ENCODE measurements at regions not wholly inside any gene's neighbourhood (a gene's known extent, or its start where the extent isn't known, plus 50 kb on each side); places are given as distances from the start of the nearest gene placed in this dataset.

DNA sequence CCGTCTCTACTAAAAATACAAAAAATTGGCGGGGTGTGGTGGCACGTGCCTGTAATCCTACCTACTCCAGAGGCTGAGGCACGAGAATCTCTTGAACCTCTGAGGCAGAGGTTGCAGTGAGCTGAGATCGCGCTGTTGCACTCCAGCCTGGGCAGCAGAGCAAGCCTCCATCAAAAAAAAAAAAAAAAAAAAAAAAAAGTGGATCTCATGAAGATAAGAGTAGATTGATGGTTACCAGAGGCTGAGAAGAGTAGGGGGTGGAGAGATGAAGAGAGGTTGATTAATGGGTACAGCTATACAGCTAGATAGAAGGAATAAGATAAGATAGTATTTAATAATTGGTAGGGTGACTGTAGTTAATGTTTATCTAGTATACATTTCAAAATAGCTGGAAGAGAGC, 65.9 kb upstream of the LRRC3B start (continued):
- TF ChIP-seq MZF1 (CRISPR knock-in tag; IDR thresholded peaks at IDR 0.05; ENCODE audit: borderline replicate concordance) (no peak), TCF7L2 (IDR thresholded peaks at IDR 0.05; ENCODE audit: low read depth, low read length) (no peak), ZNF572 (CRISPR knock-in tag; IDR thresholded peaks at IDR 0.05) (no peak)

DNA sequence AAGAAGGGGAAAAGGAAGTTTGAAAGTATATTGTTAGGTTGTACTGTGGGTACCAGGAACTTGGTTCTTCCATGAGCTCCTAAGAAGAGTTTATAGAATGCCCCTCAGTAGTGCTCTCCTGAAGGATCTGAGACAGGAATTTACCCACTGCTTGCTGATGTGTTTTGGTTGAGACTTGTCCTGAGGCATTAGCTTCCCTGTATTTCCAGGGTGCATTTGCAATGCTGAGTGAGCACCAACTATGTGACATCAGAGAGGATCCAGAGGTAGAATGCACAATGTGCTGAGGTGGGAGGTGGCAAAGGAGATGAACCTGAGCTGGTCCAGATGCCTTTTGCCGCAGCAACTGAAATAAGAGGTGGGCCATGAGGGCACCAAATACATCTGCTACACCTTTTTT, 64.3 kb upstream of the LRRC3B start:
- POLR2A ChIA-PET = no interaction called here
- Histone ChIP-seq H3K79me2 (ENCODE audit: insufficient read depth, low read length) (no peaks in the 10 kb centered on the region), H3K36me3 (replicated peaks in 1 of 2; ENCODE audit: control insufficient read depth in 1 of 2, insufficient read depth in 2 of 2, low read length in 2 of 2) (no peaks in the 10 kb centered on the region), H3K27me3 (ENCODE audit: control insufficient read depth in 1 of 2, insufficient read depth in 2 of 2, low read length in 2 of 2) (no peaks in the 10 kb centered on the region), H2AFZ (ENCODE audit: low read length) (no peak overlapping the region), H3K4me3 (replicated peaks in 1 of 3; ENCODE audit: insufficient read depth in 1 of 3, low read depth in 2 of 3, low read length in 3 of 3) (no peak overlapping the region), H3K4me1 (ENCODE audit: insufficient read depth, low read length) (no peaks in the 10 kb centered on the region), H3K27ac (ENCODE audit: extremely low read length, insufficient read depth, low read length) (no peak overlapping the region), H3K9ac (ENCODE audit: insufficient read depth, low read depth, low read length) (no peak overlapping the region), H4K20me1 (ENCODE audit: insufficient read depth, low read length) (no peaks in the 10 kb centered on the region), H3K4me2 (ENCODE audit: low read depth, low read length) (no peak overlapping the region), H3K9me3 (ENCODE audit: low read length) (no peaks in the 10 kb centered on the region)
- whole genome bisulfite sequencing (ENCODE audit: low lambda C conversion rate) = 0% methylated on average over 1 of the region's 1 CpG
- intact Hi-C loops (cut with micrococcal nuclease; ENCODE audit: unreplicated experiment) = no loop called here
- CTCF ChIA-PET (ENCODE audit: low intra/inter-chr PET ratio, low total read pairs) = no interaction called here
- ATAC-seq = no peak
- in situ Hi-C loops (cut with HindIII; ENCODE audit: extremely low pct_ligation_motif_present, low pct_unique_long_range_greater_than_20kb) = no loop called here
- FAIRE-seq = no peak
- no TSS peak for BruUV-seq (replicated peaks)
- no peak for DNase-seq (ENCODE audit: low spot score)
- no peak for TF ChIP-seq SMAD3 (CRISPR knock-in tag; IDR thresholded peaks at IDR 0.05)
- TF ChIP-seq, protein P1, sequence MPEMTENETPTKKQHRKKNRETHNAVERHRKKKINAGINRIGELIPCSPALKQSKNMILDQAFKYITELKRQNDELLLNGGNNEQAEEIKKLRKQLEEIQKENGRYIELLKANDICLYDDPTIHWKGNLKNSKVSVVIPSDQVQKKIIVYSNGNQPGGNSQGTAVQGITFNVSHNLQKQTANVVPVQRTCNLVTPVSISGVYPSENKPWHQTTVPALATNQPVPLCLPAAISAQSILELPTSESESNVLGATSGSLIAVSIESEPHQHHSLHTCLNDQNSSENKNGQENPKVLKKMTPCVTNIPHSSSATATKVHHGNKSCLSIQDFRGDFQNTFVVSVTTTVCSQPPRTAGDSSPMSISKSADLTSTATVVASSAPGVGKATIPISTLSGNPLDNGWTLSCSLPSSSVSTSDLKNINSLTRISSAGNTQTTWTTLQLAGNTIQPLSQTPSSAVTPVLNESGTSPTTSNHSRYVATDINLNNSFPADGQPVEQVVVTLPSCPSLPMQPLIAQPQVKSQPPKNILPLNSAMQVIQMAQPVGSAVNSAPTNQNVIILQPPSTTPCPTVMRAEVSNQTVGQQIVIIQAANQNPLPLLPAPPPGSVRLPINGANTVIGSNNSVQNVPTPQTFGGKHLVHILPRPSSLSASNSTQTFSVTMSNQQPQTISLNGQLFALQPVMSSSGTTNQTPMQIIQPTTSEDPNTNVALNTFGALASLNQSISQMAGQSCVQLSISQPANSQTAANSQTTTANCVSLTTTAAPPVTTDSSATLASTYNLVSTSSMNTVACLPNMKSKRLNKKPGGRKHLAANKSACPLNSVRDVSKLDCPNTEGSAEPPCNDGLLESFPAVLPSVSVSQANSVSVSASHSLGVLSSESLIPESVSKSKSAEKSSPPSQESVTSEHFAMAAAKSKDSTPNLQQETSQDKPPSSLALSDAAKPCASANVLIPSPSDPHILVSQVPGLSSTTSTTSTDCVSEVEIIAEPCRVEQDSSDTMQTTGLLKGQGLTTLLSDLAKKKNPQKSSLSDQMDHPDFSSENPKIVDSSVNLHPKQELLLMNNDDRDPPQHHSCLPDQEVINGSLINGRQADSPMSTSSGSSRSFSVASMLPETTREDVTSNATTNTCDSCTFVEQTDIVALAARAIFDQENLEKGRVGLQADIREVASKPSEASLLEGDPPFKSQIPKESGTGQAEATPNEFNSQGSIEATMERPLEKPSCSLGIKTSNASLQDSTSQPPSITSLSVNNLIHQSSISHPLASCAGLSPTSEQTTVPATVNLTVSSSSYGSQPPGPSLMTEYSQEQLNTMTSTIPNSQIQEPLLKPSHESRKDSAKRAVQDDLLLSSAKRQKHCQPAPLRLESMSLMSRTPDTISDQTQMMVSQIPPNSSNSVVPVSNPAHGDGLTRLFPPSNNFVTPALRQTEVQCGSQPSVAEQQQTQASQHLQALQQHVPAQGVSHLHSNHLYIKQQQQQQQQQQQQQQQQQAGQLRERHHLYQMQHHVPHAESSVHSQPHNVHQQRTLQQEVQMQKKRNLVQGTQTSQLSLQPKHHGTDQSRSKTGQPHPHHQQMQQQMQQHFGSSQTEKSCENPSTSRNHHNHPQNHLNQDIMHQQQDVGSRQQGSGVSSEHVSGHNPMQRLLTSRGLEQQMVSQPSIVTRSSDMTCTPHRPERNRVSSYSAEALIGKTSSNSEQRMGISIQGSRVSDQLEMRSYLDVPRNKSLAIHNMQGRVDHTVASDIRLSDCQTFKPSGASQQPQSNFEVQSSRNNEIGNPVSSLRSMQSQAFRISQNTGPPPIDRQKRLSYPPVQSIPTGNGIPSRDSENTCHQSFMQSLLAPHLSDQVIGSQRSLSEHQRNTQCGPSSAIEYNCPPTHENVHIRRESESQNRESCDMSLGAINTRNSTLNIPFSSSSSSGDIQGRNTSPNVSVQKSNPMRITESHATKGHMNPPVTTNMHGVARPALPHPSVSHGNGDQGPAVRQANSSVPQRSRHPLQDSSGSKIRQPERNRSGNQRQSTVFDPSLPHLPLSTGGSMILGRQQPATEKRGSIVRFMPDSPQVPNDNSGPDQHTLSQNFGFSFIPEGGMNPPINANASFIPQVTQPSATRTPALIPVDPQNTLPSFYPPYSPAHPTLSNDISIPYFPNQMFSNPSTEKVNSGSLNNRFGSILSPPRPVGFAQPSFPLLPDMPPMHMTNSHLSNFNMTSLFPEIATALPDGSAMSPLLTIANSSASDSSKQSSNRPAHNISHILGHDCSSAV (CRISPR knock-in tag; IDR thresholded peaks at IDR 0.05; ENCODE audit: borderline replicate concordance) = no peak
- TF ChIP-seq ZKSCAN1 (IDR thresholded peaks at IDR 0.05; ENCODE audit: low read length) = no peak
- no peak for TF ChIP-seq KDM5B (CRISPR knock-in tag; IDR thresholded peaks at IDR 0.05; ENCODE audit: borderline replicate concordance)
- TF ChIP-seq, protein P2, sequence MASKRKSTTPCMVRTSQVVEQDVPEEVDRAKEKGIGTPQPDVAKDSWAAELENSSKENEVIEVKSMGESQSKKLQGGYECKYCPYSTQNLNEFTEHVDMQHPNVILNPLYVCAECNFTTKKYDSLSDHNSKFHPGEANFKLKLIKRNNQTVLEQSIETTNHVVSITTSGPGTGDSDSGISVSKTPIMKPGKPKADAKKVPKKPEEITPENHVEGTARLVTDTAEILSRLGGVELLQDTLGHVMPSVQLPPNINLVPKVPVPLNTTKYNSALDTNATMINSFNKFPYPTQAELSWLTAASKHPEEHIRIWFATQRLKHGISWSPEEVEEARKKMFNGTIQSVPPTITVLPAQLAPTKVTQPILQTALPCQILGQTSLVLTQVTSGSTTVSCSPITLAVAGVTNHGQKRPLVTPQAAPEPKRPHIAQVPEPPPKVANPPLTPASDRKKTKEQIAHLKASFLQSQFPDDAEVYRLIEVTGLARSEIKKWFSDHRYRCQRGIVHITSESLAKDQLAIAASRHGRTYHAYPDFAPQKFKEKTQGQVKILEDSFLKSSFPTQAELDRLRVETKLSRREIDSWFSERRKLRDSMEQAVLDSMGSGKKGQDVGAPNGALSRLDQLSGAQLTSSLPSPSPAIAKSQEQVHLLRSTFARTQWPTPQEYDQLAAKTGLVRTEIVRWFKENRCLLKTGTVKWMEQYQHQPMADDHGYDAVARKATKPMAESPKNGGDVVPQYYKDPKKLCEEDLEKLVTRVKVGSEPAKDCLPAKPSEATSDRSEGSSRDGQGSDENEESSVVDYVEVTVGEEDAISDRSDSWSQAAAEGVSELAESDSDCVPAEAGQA (IDR thresholded peaks at IDR 0.05; ENCODE audit: low read depth) = no peak
- TF ChIP-seq, protein P2 (CRISPR knock-in tag; IDR thresholded peaks at IDR 0.05; ENCODE audit: borderline replicate concordance) = no peak

Data from HepG2 (cell line).